ENCODE measurements at regions not wholly inside any gene's neighbourhood (a gene's known extent, or its start where the extent isn't known, plus 50 kb on each side); places are given as distances from the start of the nearest gene placed in this dataset.

DNA sequence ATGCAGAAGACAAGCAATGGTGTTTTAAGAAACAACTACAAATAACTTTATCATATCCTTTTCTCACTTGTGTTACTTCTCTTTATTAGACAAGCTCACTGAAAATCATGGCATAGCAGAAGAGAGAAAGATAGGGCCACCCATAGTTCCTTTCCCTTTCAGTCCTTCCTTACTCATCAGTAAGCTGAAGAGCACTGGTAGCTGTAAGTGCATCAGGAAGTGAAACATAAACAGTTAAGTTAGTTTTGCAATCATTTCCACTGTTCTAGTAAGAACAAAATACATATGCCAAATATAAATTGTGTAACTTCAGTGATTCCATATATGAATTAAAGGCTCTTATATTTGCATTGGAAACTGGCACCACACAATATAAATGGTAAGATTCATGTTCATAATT is 220.1 kb downstream of the HACE1 start:
- no peak for FAIRE-seq
- CTCF ChIA-PET (ENCODE audit: partially characterized antibody): interaction anchor here (1.2 kb wide), 1 partner anchor 112 kb away, joined by 3 read pairs; no protein-coding TSS in a partner anchor
- TF ChIP-seq CREB1 (IDR thresholded peaks at IDR 0.05): no peak
- no peak for TF ChIP-seq BRCA1 (IDR thresholded peaks at IDR 0.05; ENCODE audit: low read depth, low read length)
- TF ChIP-seq SUZ12 (IDR thresholded peaks at IDR 0.05; ENCODE audit: low read length): no peak
- TF ChIP-seq, protein P1, sequence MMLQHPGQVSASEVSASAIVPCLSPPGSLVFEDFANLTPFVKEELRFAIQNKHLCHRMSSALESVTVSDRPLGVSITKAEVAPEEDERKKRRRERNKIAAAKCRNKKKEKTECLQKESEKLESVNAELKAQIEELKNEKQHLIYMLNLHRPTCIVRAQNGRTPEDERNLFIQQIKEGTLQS (IDR thresholded peaks at IDR 0.05; ENCODE audit: insufficient read depth, low read depth, low read length): no peak
- TF ChIP-seq SIX5 (IDR thresholded peaks at IDR 0.05; ENCODE audit: low read depth, low read length): no peak
- TF ChIP-seq, protein P2, sequence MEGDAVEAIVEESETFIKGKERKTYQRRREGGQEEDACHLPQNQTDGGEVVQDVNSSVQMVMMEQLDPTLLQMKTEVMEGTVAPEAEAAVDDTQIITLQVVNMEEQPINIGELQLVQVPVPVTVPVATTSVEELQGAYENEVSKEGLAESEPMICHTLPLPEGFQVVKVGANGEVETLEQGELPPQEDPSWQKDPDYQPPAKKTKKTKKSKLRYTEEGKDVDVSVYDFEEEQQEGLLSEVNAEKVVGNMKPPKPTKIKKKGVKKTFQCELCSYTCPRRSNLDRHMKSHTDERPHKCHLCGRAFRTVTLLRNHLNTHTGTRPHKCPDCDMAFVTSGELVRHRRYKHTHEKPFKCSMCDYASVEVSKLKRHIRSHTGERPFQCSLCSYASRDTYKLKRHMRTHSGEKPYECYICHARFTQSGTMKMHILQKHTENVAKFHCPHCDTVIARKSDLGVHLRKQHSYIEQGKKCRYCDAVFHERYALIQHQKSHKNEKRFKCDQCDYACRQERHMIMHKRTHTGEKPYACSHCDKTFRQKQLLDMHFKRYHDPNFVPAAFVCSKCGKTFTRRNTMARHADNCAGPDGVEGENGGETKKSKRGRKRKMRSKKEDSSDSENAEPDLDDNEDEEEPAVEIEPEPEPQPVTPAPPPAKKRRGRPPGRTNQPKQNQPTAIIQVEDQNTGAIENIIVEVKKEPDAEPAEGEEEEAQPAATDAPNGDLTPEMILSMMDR (IDR thresholded peaks at IDR 0.05; ENCODE audit: control extremely low read depth in 1 of 3, insufficient read depth in 1 of 3, low read depth in 1 of 3, low read length in 3 of 3): no peak
- TF ChIP-seq NANOG (IDR thresholded peaks at IDR 0.05; ENCODE audit: insufficient read depth, low read depth, low read length, poor library complexity, severe bottlenecking): no peak
- TF ChIP-seq TBP (IDR thresholded peaks at IDR 0.05; ENCODE audit: low read depth, low read length): no peak
- TF ChIP-seq HDAC6 (IDR thresholded peaks at IDR 0.05; ENCODE audit: low read depth, low read length): no peak
- no peak for TF ChIP-seq RNF2 (IDR thresholded peaks at IDR 0.05; ENCODE audit: borderline replicate concordance, low read depth, low read length, missing control alignments, poor library complexity, severe bottlenecking)
- TF ChIP-seq CEBPB (IDR thresholded peaks at IDR 0.05; ENCODE audit: low read depth, low read length): no peak
- no peak for TF ChIP-seq YY1 (IDR thresholded peaks at IDR 0.05; ENCODE audit: low read depth, low read length)
- TF ChIP-seq JUND (IDR thresholded peaks at IDR 0.05; ENCODE audit: low read length): no peak
- no peak for TF ChIP-seq SIRT6 (IDR thresholded peaks at IDR 0.05; ENCODE audit: low read length)

More for the DNA sequence above, 220.1 kb downstream of the HACE1 start:
- Histone ChIP-seq H4K5ac (ENCODE audit: insufficient read length, low read depth, low read length) (no peak overlapping the region), H2BK120ac (replicated peaks; ENCODE audit: low read depth, low read length) (no peak overlapping the region), H4K91ac (replicated peaks; ENCODE audit: insufficient read length, low read length) (no peak overlapping the region), H3K27me3 (replicated peaks in 1 of 4; ENCODE audit: control insufficient read depth in 3 of 4, extremely low read depth in 1 of 4, insufficient read depth in 3 of 4, low read length in 3 of 4) (no peaks in the 10 kb centered on the region), H2BK20ac (ENCODE audit: low read length) (no peak overlapping the region), H3K27ac (ENCODE audit: low read depth, low read length) (no peak overlapping the region), H3K4me1 (replicated peaks in 1 of 4; ENCODE audit: control insufficient read depth in 3 of 4, insufficient read depth in 4 of 4, low read length in 3 of 4) (no peaks in the 10 kb centered on the region), H2BK5ac (ENCODE audit: low read depth, low read length) (no peak overlapping the region), H4K20me1 (replicated peaks in 1 of 2; ENCODE audit: control insufficient read depth in 1 of 2, insufficient read depth in 2 of 2, low read length in 2 of 2) (no peaks in the 10 kb centered on the region), H2AK5ac (ENCODE audit: low read depth, low read length) (no peak overlapping the region), H3K79me1 (ENCODE audit: low read depth, low read length) (no peaks in the 10 kb centered on the region), H3K4me2 (ENCODE audit: insufficient read depth in 1 of 2, low read depth in 2 of 2, low read length in 2 of 2) (no peak overlapping the region), H3K9ac (replicated peaks in 1 of 4; ENCODE audit: extremely low read depth in 1 of 4, low read depth in 3 of 4, low read length in 3 of 4) (no peak overlapping the region), H3K23me2 (ENCODE audit: low read depth, low read length) (no peaks in the 10 kb centered on the region), H3K36me3 (ENCODE audit: control insufficient read depth in 2 of 4, insufficient read depth in 4 of 4, low read length in 3 of 4) (no peaks in the 10 kb centered on the region), H2AFZ (ENCODE audit: low read length) (no peak overlapping the region), H3K4ac (replicated peaks; ENCODE audit: insufficient read length, low read depth, low read length) (no peak overlapping the region), H3K79me2 (ENCODE audit: control insufficient read depth in 1 of 2, insufficient read depth in 2 of 2, low read length in 2 of 2) (no peaks in the 10 kb centered on the region), H4K8ac (ENCODE audit: extremely low read depth, insufficient read depth, low read length) (no peak overlapping the region), H2BK15ac (ENCODE audit: low read length) (no peak overlapping the region), H3K14ac (ENCODE audit: insufficient read length) (no peak overlapping the region), H3K23ac (ENCODE audit: insufficient read length) (no peak overlapping the region), H2BK12ac (ENCODE audit: low read depth, low read length) (no peak overlapping the region), H3K18ac (ENCODE audit: extremely low read depth, low read length) (no peak overlapping the region), H3K4me3 (ENCODE audit: extremely low read depth in 1 of 4, insufficient read depth in 2 of 4, low read depth in 3 of 4, low read length in 4 of 4) (no peak overlapping the region), H3K56ac (replicated peaks; ENCODE audit: insufficient read length, low read depth, low read length) (no peak overlapping the region), H3K9me3 (ENCODE audit: insufficient read depth in 2 of 2, low read depth in 1 of 2, low read length in 1 of 2) (no peaks in the 10 kb centered on the region)
- POLR2A ChIA-PET (ENCODE audit: partially characterized antibody): no interaction called here
- no peak for DNase-seq (ENCODE audit: low read depth in 1 of 2, low spot score in 2 of 2)

Data from H1 (cell line).